Hematopoietic multipotent progenitor cell (in vitro differentiated cells): ENCODE measurements at regions not wholly inside any gene's neighbourhood (a gene's known extent, or its start where the extent isn't known, plus 50 kb on each side); places are given as distances from the start of the nearest gene placed in this dataset.

Source experiments
- DNase-seq, 3 donors: peaks; one replicate each; pipeline ENCODE4 v3.0.0-alpha.2; 2011 to 2015; ENCODE audit warnings: low read depth in 2 of 3, low spot score in 2 of 3

DNA sequence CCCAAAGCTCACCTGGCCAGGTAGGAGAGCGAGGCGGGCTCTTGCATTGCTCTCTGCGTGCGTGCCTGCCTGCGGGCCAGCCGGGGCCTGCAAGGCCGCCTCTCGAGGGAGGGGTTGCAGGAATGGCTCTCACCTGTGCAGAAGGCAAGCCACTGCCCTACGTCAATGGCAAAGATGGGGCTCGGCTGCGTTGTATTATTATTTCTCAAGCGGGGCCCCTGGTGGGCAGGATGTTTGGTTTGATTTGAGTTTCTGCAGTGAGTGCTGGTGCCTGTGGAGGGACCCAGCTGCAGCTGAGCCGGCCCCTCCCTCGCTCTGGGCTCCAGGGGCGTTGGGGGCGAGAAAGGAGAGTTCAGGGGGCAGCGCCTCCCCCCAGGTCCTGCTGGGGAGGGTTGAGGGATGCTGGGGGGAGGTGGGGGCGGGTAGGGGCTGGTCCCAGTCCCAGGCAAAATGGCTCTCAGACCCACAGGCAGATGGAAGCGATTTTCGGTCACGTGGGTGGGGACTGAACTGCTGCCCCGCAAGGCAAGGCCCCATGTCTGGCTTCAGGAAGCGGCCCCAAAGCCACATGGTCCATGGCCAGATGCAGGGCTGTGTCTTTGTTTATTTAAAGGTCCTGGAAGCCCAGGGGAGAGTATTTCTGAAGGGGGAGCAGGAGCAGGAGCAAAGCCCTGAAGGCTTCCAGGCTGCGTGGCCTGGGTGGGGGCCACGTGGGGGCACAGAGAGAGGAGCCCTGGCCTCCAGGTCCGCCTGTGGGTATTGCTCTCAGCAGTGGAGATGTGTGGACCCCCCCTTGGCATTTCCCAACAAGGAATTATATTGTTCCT lies 338.8 kb downstream of the SEC14L1 start:
- DNase-seq: no peak

DNA sequence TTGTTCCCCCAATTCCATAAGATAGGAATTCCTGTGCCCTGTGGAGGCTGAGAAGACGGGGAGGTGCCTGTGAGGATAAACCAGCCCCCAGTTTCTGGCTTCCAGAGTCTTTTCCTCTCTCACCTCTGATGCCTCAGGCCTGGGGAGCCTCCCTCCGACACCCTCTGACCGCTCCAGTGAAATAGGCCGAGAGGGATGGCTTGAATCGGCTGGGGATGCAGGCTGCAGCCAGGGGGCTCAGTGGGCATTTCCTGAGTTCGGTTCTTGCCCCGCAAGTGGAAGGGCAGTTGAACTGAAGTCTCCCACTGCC lies 339.4 kb downstream of the SEC14L1 start:
- DNase-seq: no peak

DNA sequence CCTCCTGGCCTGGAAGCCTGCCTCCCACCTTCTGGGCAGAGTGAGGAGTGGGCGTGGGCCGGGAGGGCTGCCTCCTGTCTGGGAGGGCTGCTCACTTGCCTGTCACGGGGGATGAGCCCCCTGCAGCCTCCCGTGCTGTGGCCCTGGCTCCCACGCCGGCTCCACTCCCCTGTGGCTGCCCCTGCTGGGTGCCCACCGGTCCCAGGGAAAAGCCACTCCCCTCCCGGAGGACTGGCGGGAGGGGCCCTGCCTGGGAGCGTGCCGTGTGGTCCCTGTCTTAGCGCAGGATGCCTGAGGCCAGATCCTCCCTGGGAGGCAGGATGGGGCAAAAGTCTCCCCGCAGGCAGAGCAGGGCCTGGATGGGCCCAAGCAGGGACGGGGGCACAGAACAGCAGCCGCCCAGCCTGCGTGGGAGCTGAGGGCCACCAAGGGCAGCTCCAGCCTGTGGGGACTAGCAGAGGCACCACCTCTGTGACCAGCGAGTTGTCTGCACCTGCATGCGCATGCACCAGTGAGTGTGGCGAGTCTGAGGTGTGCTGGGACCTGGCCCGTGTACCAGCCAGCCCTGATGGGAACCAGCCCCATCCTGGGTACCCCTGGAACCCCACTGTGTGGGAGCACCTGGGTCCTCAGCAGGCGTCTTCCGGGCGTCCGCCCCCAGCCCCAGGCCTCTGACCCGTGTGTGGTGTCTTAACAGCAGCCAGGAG lies 339.9 kb downstream of the SEC14L1 start:
- DNase-seq: no peak

DNA sequence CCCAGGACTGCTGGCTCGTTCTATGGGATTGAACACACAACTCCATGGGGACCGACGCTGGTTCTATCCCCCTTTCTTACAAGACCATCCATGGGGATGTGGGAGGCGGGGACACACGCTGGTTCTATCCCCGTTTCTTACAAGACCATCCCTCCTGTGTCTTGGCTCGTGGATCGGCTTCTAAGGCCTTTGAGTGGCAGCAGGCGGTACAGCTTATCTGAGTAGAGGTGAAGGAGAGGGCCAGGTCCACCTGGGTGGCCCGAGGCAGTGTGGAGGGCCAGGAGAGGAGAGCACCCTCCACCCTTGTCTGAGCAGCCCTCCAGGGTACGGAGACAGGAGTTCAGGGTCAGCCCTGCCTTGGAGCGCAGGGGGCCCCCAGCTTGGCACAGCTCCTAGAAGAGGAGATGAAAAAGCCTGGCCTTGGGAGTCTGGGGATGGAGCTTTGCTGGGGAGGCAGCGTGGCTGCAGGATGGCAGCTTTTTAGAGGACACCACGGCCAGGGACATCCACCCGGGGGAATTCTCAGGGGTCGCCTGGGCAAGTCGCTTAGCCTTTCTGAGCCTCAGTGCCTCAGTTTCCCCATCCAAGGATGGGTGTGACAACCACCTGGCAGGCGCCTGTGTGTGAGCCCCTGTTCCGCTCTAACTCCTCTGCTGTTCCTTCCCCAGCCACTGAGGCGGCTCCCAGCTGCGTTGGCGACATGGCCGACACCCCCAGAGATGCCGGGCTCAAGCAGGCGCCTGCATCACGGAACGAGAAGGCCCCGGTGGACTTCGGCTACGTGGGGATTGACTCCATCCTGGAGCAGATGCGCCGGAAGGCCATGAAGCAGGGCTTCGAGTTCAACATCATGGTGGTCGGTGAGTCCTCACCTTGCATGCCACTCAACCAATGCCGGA lies 341.0 kb downstream of the SEC14L1 start:
- DNase-seq: no peak

DNA sequence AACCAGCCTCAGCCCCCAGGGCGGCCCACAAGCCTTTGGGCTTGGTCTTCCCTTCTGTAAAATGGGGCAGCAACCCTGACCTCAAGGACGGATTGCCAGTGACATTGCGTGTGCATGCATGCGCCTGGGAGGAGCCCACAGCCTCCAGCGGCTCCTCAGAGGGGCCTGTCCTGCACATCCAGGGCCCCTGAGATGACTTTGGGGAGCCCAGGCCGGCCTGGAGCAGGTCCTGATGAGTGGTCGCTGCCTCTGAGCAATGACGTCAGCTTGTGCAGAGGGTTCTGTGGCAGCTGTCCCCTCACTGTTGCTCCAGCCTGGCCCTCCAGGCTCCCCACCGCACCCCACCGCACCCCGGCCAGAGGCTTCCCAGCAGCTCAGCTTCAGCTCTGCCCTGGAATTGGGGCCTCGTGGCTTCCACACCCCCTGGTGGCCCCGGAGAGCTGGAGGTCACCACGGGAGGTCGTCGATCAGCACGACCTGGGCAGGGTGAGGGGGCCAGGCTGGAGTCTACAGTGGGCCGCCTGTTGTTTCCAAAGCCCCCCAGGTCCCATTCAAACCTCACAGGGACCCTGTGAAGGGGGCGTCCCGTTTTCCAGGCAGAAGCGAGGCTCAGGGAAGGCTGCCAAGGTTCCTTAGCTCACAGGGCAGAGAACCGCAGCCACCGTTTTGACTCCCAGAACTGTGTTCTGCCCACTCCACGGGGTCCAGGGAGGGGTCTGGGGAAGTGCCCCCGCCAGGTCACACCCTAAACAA lies 341.8 kb downstream of the SEC14L1 start:
- no peak for DNase-seq

DNA sequence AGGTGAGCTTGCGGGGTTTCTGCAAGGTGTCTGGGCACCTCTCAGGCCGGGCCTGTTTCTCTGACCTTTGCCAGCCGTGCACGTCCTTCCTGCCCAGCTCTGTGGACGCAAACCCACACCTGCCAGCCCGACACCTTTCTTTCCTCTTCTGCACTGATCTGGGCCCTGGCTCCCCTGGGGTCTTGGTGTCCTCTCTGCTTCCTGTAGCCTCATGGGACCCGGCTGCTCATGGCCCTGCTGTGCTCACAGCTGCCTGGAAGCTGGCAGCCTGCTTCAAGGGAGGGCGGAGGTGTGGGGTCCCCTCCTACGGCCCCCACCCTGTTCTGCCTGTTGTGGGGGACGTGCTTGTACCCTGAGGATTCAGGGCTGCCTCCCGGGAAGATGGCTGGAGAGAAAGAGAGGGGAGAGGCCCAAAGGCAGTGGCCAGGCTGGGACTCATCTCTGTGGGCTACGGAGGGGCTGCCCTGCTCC lies 342.4 kb downstream of the SEC14L1 start:
- DNase-seq: no peak

DNA sequence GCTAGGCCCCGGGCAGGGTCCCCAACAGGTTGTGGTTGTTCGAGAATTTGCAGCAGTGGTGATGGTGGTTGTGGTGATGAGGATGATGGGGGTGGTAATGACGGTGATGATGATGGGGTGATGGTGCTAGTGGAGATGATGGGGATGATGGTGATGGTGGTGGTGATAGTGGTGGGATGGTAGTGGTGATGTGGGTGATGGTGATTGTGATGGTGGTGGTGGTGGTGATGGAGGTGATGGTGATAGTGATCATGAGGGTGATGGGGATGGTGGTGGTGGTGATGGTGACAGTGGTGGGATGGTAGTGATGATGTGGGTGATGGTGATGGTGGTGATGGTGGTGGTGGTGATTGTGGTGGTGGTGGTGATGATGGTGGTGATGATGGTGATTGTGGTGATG lies 343.3 kb downstream of the SEC14L1 start:
- DNase-seq: no peak

DNA sequence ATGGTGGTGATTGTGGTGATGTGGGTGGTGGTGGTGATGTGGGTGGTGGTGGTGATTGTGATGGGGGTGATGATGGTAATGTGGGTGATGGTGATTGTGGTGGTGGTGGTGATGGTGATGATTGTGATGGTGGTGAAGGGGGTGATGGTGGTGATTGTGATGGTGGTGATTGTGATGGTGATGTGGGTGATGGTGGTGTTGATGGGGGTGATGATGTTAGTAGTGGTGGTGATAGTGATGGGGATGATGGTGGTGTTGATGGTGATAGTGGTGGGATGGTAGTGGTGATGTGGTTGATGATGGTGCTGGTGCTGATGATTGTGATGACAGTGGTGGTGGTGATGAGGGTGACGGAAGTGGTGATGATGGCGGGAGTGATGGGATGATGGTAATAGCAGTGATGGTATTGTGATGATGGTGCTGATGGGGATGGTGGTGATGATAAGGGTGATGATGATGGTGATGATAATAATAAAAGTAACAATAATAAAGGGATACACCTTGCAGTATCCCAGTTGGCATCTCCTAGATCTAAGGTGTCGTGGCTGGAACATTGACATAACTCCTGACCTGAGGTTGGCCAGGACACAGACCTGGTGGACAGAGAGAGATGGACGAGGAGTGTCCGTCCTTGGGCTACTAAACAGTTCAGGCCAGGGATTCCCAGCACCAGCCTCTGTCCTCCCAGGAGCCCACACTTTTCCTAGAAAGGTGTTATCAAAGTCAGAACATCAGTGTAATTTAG lies 344.5 kb downstream of the SEC14L1 start:
- no peak for DNase-seq

DNA sequence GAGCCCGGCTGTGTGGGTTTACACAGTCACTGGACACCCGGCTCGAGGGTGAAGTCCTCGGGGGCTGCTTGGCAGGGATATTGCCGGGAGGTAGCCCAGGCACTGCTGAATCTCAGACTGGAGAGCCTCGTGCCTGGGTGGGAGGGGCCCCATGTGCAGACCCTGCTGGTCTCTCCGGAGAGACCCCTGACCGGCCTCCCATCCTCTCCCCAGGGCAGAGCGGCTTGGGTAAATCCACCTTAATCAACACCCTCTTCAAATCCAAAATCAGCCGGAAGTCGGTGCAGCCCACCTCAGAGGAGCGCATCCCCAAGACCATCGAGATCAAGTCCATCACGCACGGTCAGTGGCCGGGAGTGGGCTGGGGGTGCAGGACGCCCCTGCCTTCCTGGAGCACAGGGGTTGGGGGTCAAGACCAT lies 346.5 kb downstream of the SEC14L1 start:
- no peak for DNase-seq

DNA sequence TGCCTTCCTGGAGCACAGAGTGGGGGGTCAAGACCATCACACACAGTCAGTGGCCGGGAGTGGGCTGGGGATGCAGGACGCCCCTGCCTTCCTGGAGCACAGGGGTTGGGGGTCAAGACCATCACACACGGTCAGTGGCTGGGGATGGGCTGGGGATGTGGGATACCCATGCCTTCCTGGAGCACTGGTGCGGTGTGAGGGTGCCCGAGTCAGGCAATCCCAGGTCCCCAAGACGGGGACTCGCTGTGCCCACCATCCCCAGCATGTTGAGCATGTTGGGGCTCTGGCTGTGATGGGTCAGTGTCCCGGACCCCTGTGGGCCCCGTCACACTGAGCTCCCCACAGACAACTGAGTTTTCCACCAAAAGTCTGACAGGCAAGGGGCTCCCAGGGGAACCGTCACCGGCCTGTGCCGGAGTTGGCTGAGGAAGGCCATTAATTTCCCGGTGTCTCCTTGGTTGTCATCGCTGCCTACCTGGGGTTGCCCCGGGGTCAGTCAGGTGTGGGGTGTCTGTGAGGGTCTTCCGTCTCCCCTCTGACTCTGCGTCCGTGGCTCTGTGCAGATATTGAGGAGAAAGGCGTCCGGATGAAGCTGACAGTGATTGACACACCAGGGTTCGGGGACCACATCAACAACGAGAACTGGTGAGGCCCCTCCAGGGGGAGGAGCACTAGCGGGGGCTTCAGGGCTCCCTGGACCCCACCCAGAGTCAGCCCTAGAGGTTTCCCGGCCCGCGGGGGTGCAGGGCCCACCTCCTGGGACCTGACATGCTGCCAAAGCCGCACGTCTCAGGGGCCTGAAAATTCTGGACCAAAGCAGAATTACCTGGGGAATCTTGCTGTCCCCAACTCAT lies 347.1 kb downstream of the SEC14L1 start:
- DNase-seq: no peak

DNA sequence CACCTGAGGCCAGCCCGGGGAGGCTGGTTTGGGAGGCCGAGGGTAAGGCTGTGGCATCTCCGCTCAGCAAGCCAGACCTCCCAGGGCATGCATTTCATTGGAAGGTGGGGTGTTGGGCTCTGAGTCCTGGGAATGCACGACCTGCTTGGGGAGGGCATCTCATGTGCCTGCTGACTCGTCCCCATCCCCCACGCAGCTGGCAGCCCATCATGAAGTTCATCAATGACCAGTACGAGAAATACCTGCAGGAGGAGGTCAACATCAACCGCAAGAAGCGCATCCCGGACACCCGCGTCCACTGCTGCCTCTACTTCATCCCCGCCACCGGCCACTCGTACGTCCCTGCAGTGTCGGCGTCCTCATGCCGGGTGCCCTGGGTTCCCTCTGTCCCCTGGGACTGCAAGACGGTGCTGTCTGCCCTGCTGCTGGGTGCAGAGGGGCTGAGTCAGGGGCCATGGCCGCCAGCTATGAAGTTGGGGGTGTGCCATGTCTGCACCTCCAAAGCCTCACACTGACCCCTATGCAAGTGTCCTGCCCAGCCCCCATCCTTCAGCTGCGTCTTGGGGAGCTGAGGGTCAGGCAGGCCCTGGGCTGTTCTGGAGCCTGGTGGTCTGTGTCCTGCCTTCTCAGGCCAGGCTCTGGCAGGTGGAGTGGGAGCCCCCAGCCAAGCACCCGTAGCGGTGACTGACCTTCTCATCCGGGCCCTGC lies 347.9 kb downstream of the SEC14L1 start:
- DNase-seq: no peak

DNA sequence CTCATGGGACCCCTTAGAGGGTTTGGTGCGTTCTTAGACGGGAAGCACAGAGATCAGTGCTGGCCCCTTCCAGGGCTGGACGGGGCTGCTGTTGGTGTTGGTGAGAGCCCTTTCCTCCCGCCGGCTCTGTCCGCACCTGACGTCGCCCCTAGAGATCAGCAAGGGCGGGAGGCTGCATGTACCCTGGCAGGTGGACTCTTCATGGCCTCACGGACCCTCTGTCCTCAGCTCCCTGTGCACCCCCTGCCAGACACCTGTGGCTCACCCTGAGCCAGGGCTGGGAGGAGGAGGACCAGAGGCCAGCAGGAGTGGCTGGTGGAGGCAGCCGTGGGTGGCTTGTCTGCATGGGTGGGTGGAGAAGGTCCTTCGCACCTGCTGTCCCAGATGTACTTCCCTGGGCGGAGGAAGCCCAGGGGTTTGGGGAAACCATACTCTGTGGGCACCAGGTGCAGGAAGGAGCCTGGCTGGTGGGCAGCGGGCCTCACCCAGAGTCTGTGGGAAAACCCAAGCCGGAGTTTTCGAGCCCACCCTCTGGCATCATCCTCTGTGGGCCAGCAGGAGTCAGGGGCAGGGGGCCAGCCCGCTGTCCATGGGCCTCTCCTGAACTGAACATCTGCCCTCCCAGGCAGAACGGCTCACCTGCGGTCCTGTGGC lies 348.6 kb downstream of the SEC14L1 start:
- no peak for DNase-seq

DNA sequence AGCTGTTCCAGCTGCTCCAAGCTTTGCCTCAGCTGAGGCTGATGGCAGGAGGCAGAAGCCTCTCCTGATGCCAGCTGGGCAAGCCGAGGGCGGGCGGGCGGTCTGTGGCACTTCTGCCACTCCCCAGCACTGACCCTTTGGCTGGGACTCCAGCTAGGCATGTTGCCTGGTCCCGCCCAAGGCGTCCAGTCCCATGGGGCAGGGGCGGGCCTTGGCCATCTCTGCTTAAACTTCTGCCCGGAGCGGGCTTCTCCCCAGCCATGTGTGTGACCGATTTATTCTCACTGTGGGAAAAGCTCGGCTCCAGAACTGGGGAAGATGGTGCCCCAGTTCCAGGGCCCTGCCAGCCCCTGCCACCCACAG lies 349.1 kb downstream of the SEC14L1 start:
- no peak for DNase-seq

DNA sequence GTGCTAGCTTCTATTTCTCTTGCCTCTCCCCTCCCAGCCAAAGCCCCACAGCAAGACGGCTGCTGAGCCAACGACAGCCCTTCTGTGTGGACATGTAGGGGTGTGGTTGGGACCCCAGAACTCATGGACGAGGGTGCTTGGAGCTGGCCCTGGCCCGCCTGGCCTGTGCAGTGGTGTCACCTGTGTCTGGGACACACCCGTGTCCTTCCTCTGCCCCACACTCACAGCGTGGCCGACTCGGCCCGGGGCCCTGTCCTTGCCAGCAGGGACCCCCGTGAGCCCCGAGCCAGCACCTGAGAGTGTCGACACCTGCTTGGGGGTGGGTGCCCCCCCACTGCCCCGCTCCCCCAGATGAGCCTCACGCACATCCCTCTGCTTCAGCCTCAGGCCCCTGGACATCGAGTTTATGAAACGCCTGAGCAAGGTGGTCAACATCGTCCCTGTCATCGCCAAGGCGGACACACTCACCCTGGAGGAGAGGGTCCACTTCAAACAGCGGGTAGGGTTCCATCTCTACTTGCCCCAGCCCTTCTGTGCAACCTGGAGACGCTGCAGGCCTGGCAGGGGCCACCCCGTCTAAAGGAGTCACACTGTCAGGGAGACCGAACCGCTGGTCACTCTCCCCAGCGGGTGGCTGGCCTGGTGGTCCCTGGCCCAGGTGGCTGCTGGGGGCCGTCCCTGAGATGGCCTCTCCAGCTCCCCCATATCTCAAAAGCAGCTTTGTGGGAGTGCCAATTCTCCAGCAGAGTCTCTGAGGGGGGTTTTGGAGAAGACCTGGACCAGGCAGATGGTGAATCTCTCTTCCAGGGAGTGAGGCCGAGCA lies 349.8 kb downstream of the SEC14L1 start:
- DNase-seq: no peak

DNA sequence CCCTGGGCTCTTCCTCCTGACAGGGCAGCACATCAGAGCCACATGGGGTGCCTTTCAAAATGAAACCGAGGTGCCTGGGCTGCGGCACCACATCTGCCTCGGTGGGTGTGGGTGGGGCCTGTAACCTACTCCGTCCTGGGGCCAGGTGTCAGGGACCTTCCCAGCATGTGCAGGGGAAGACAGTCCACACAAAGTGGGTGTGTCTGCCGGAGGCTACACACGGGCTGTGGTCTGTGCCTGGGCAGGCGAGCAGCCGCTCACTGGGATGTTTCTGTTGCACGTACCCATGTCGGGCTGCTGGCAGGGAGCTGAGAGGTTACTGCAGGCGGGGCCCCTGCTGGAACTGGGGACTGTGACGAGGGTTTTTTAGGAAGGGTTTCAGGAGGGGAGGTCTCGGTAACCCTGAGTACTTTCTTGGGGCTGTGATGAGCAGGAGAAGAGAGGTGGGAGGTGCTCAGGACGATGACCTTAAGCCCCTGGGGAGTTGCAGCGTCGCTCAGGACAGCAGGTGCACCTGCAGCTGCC lies 351.2 kb downstream of the SEC14L1 start:
- DNase-seq: no peak

DNA sequence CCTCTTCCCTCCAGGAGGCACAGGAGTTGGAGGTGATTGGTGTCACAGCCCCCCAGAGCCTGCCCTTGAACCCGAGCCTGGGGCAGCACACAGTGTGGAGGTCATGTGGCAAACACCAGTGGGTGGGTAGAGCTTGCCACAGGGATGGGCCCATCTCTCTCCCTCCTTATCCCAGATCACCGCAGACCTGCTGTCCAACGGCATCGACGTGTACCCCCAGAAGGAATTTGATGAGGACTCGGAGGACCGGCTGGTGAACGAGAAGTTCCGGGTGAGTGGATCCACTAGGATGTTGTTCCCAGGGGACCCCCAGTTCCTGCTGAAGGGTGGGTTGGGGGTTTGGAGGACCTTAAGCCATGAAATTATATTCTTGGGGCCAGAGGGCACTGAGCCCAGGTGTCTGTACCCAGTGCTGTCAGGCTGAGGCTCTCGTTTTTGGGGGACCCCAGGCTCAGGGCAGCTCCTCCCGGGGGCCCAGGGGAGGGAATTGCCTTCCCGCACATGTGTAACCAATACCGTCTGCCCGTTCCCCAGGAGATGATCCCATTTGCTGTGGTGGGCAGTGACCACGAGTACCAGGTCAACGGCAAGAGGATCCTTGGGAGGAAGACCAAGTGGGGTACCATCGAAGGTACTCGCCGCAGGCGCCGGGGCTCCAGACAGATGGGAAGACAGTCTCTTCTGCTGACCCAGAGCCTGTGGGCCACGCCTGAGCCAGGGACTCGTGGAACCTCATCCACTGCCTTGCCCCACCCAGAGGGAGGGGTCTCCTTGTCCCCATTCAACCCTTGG lies 351.9 kb downstream of the SEC14L1 start:
- no peak for DNase-seq
